ENCODE measurements at regions not wholly inside any gene's neighbourhood (a gene's known extent, or its start where the extent isn't known, plus 50 kb on each side); places are given as distances from the start of the nearest gene placed in this dataset.

DNA sequence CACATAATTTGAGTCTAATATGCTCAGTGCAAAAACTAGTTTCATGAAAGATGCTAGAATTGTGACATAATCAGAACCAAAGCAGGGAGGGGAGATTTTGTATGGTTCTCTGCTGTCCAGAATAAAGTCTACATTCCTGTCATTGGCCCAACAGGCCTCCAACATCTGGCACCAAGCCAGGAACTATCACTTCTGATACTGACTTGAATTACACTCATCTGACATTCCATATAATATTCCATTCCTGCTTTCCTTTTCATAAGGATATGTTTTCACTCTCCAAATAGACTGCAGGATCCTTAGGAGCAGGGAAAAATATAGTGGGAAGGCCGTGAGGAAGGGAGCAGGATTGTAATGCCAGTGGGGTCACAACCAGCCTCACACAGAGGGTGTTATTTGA lies 84.6 kb upstream of the BTN3A2 start:
- TF ChIP-seq POLR2A (IDR thresholded peaks at IDR 0.05; ENCODE audit: low read depth, low read length) (no peak), POLR2AphosphoS5 (IDR thresholded peaks at IDR 0.05; ENCODE audit: low read depth, low read length) (no peak), PAX5 (IDR thresholded peaks at IDR 0.05; ENCODE audit: insufficient read depth, low read length, severe bottlenecking) (no peak), SPI1 (IDR thresholded peaks at IDR 0.05; ENCODE audit: low read depth, low read length) (no peak)

All from GM12891 (cell line).